Neural cell (in vitro differentiated cells): ENCODE measurements at regions not wholly inside any gene's neighbourhood (a gene's known extent, or its start where the extent isn't known, plus 50 kb on each side); places are given as distances from the start of the nearest gene placed in this dataset.

Source experiments
- H2AFZ ChIP-seq: fragments of 200-600, 300-800 bp; sonication (generic), shearing (Covaris generic); 2 replicates; pipeline ENCODE4 v1.6.0; 2014; ENCODE audit warnings: low read depth, mild to moderate bottlenecking, antibody characterized with exemption, low read length, moderate library complexity
- H3F3A ChIP-seq: fragments of 200-600 bp; shearing (Covaris generic); 2 replicates; pipeline ENCODE4 v1.6.1; 2016; ENCODE audit warnings: mild to moderate bottlenecking, moderate library complexity, mixed read lengths, antibody characterized with exemption, low read length; ENCODE audit not compliant: insufficient read depth, poor library complexity, severe bottlenecking
- H3K27ac ChIP-seq: fragments of 200-600, 300-800 bp; sonication (generic), shearing (Covaris generic); 2 replicates; pipeline ENCODE4 v1.5.1; 2014; ENCODE audit warnings: mild to moderate bottlenecking, low read length, moderate library complexity
- H3K27me3 ChIP-seq: fragments of 300-800, 200-600 bp; sonication (generic), shearing (Covaris generic); 2 replicates; pipeline ENCODE4 v1.6.0; 2014; ENCODE audit warnings: mild to moderate bottlenecking, low read depth, low read length, moderate library complexity; ENCODE audit not compliant: insufficient read depth
- H3K36me3 ChIP-seq: fragments of 300-800, 200-600 bp; sonication (generic), shearing (Covaris generic); 2 replicates; pipeline ENCODE4 v1.5.1; 2014; ENCODE audit warnings: mild to moderate bottlenecking, antibody characterized with exemption, low read length, moderate library complexity; ENCODE audit not compliant: insufficient read depth
- H3K4me2 ChIP-seq: fragments of 300-800, 200-600 bp; sonication (generic), shearing (Covaris generic); 2 replicates; pipeline ENCODE4 v1.6.0; 2014; ENCODE audit warnings: mild to moderate bottlenecking, low read length
- H3K4me3 ChIP-seq: fragments of 300-800, 200-600 bp; sonication (generic), shearing (Covaris generic); 2 replicates; pipeline ENCODE4 v1.5.1; 2014; ENCODE audit warnings: mild to moderate bottlenecking, low read length, moderate library complexity
- H3K79me2 ChIP-seq: fragments of 200-600 bp; shearing (Covaris generic); replicated peaks from 2 replicates; pipeline ENCODE4 v1.6.0; 2014; ENCODE audit warnings: mild to moderate bottlenecking, low read length, moderate library complexity; ENCODE audit not compliant: insufficient read depth
- H3K9ac ChIP-seq: fragments of 300-800, 200-600 bp; sonication (generic), shearing (Covaris generic); 2 replicates; pipeline ENCODE4 v1.6.1; 2016; ENCODE audit warnings: mild to moderate bottlenecking, low read length, mixed read lengths
- H3K9me2 ChIP-seq: fragments of 200-600 bp; shearing (Covaris generic); 2 replicates; pipeline ENCODE4 v1.6.1; 2016; ENCODE audit warnings: mild to moderate bottlenecking, low read length, mixed read lengths; ENCODE audit not compliant: insufficient read depth
- H3K9me3 ChIP-seq: fragments of 200-600, 300-800 bp; sonication (generic), shearing (Covaris generic); 2 replicates; pipeline ENCODE4 v1.6.1; 2016; ENCODE audit warnings: mild to moderate bottlenecking, mixed run types, low read length, moderate library complexity, mixed read lengths
- H4K20me1 ChIP-seq: fragments of 200-600 bp; shearing (Covaris generic); 2 replicates; pipeline ENCODE4 v1.6.1; 2016; ENCODE audit warnings: mild to moderate bottlenecking, mixed run types; ENCODE audit not compliant: insufficient read depth
- EP300 ChIP-seq: fragments of 450-650 bp; conservative IDR thresholded peaks from 2 replicates; pipeline ENCODE4 v1.6.1; 2014; ENCODE audit warnings: antibody characterized with exemption, mild to moderate bottlenecking, moderate library complexity; ENCODE audit not compliant: poor library complexity, severe bottlenecking
- EZH2 ChIP-seq: fragments of 200-600, 300-800 bp; shearing (Covaris generic), sonication (generic); IDR thresholded peaks from 2 replicates; pipeline ENCODE4 v1.6.1; 2014; ENCODE audit warnings: antibody characterized with exemption, low read length, borderline replicate concordance, mild to moderate bottlenecking; ENCODE audit not compliant: insufficient read depth, poor library complexity, severe bottlenecking
- MXI1 ChIP-seq: fragments of 450-650 bp; conservative IDR thresholded peaks from 2 replicates; pipeline ENCODE4 v1.6.1; 2014; ENCODE audit warnings: antibody characterized with exemption, mild to moderate bottlenecking; ENCODE audit not compliant: poor library complexity, severe bottlenecking
- POLR2AphosphoS5 ChIP-seq: IDR thresholded peaks from 2 replicates; pipeline ENCODE4 v1.6.1; 2012
- RAD21 ChIP-seq: fragments of 450-650 bp; conservative IDR thresholded peaks from 2 replicates; pipeline ENCODE4 v1.6.1; 2014; ENCODE audit warnings: antibody characterized with exemption, mild to moderate bottlenecking, moderate library complexity
- SMC3 ChIP-seq: fragments of 450-650 bp; conservative IDR thresholded peaks from 2 replicates; pipeline ENCODE4 v1.6.1; 2014; ENCODE audit warnings: antibody characterized with exemption, mild to moderate bottlenecking, moderate library complexity; ENCODE audit not compliant: poor library complexity
- TAF1 ChIP-seq: IDR thresholded peaks from 2 replicates; pipeline ENCODE4 v1.6.1; 2012; ENCODE audit warnings: low read depth
- TF ChIP-seq, protein P1 (sequence below): IDR thresholded peaks from 2 replicates; pipeline ENCODE4 v1.6.1; 2012; ENCODE audit warnings: borderline replicate concordance
- TF ChIP-seq, protein P2 (sequence below): fragments of 450-650 bp; IDR thresholded peaks from 2 replicates; pipeline ENCODE4 v1.5.1; 2014; ENCODE audit warnings: antibody characterized with exemption, mild to moderate bottlenecking, moderate library complexity; ENCODE audit not compliant: poor library complexity, severe bottlenecking

GRCh38 chr10:33981301-33981700, 646.8 kb upstream of the NRP1 start:
- Histone ChIP-seq H3K27ac (no peak overlapping the region), H3K36me3 (no peaks in the 10 kb centered on the region), H3K9ac (no peak overlapping the region), H2AFZ (no peak overlapping the region), H3K9me3 (no peaks in the 10 kb centered on the region), H3K4me2 (no peak overlapping the region), H4K20me1 (no peaks in the 10 kb centered on the region), H3K79me2 (no peaks in the 10 kb centered on the region), H3K4me3 (no peak overlapping the region), H3K27me3 (no peaks in the 10 kb centered on the region), H3F3A (no peaks in the 10 kb centered on the region), H3K9me2 (no peaks in the 10 kb centered on the region)
- TF ChIP-seq EZH2, result no peak
- no peak for TF ChIP-seq TAF1
- no peak for TF ChIP-seq SMC3
- TF ChIP-seq, protein P1, sequence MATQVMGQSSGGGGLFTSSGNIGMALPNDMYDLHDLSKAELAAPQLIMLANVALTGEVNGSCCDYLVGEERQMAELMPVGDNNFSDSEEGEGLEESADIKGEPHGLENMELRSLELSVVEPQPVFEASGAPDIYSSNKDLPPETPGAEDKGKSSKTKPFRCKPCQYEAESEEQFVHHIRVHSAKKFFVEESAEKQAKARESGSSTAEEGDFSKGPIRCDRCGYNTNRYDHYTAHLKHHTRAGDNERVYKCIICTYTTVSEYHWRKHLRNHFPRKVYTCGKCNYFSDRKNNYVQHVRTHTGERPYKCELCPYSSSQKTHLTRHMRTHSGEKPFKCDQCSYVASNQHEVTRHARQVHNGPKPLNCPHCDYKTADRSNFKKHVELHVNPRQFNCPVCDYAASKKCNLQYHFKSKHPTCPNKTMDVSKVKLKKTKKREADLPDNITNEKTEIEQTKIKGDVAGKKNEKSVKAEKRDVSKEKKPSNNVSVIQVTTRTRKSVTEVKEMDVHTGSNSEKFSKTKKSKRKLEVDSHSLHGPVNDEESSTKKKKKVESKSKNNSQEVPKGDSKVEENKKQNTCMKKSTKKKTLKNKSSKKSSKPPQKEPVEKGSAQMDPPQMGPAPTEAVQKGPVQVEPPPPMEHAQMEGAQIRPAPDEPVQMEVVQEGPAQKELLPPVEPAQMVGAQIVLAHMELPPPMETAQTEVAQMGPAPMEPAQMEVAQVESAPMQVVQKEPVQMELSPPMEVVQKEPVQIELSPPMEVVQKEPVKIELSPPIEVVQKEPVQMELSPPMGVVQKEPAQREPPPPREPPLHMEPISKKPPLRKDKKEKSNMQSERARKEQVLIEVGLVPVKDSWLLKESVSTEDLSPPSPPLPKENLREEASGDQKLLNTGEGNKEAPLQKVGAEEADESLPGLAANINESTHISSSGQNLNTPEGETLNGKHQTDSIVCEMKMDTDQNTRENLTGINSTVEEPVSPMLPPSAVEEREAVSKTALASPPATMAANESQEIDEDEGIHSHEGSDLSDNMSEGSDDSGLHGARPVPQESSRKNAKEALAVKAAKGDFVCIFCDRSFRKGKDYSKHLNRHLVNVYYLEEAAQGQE, result no peak
- no peak for TF ChIP-seq MXI1
- no peak for TF ChIP-seq RAD21
- TF ChIP-seq EP300, result no peak
- no peak for TF ChIP-seq POLR2AphosphoS5
- TF ChIP-seq, protein P2, sequence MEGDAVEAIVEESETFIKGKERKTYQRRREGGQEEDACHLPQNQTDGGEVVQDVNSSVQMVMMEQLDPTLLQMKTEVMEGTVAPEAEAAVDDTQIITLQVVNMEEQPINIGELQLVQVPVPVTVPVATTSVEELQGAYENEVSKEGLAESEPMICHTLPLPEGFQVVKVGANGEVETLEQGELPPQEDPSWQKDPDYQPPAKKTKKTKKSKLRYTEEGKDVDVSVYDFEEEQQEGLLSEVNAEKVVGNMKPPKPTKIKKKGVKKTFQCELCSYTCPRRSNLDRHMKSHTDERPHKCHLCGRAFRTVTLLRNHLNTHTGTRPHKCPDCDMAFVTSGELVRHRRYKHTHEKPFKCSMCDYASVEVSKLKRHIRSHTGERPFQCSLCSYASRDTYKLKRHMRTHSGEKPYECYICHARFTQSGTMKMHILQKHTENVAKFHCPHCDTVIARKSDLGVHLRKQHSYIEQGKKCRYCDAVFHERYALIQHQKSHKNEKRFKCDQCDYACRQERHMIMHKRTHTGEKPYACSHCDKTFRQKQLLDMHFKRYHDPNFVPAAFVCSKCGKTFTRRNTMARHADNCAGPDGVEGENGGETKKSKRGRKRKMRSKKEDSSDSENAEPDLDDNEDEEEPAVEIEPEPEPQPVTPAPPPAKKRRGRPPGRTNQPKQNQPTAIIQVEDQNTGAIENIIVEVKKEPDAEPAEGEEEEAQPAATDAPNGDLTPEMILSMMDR, result no peak

GRCh38 chr10:33979195-33979594, 644.7 kb upstream of the NRP1 start:
- Histone ChIP-seq H3K9me3 (no peaks in the 10 kb centered on the region), H3F3A (no peaks in the 10 kb centered on the region), H3K9me2 (no peaks in the 10 kb centered on the region), H3K79me2 (no peaks in the 10 kb centered on the region), H3K27me3 (no peaks in the 10 kb centered on the region), H3K4me3 (no peak overlapping the region), H4K20me1 (no peaks in the 10 kb centered on the region), H3K36me3 (no peaks in the 10 kb centered on the region), H3K27ac (no peak overlapping the region), H2AFZ (no peak overlapping the region), H3K4me2 (no peak overlapping the region), H3K9ac (no peak overlapping the region)
- TF ChIP-seq, protein P1, result no peak
- no peak for TF ChIP-seq SMC3
- TF ChIP-seq EZH2, result no peak
- no peak for TF ChIP-seq RAD21
- TF ChIP-seq POLR2AphosphoS5, result no peak
